MG63 (cell line): ENCODE measurements at regions not wholly inside any gene's neighbourhood (a gene's known extent, or its start where the extent isn't known, plus 50 kb on each side); places are given as distances from the start of the nearest gene placed in this dataset.

Experiments
- DNase-seq: peaks from one replicate; pipeline ENCODE4 v3.0.0-alpha.2; 2020
- H3K27me3 ChIP-seq: fragments of 250-450 bp; sonication (Bioruptor Pico); 2 replicates; pipeline ENCODE4 v1.5.1; 2020; ENCODE audit warnings: mild to moderate bottlenecking, moderate library complexity
- H3K36me3 ChIP-seq: fragments of 250-450 bp; sonication (Bioruptor Pico); 2 replicates; pipeline ENCODE4 v1.5.1; 2020; ENCODE audit warnings: mild to moderate bottlenecking, moderate library complexity
- H3K4me3 ChIP-seq: fragments of 250-450 bp; sonication (Bioruptor Pico); 2 replicates; pipeline ENCODE4 v1.5.1; 2020; ENCODE audit warnings: mild to moderate bottlenecking, moderate library complexity
- H3K9me3 ChIP-seq: fragments of 250-450 bp; sonication (Bioruptor Pico); 2 replicates; pipeline ENCODE4 v1.5.1; 2020; ENCODE audit warnings: mild to moderate bottlenecking, moderate library complexity

- no peaks in the 10 kb centered on the region for H3K36me3 ChIP-seq
- H3K4me3 ChIP-seq = no peak overlapping the region
- no peaks in the 10 kb centered on the region for H3K27me3 ChIP-seq
- DNase-seq = no peak
- H3K9me3 ChIP-seq = no peaks in the 10 kb centered on the region
Observed at GRCh38 chr9:84151640-84152039, 171.0 kb downstream of the RMI1 start.

GRCh38 chr9:84152204-84152603 is 171.6 kb downstream of the RMI1 start:
- Histone ChIP-seq H3K36me3 (no peaks in the 10 kb centered on the region), H3K27me3 (no peaks in the 10 kb centered on the region)
- DNase-seq = no peak

GRCh38 chr9:84153885-84154284 is 173.3 kb downstream of the RMI1 start:
- H3K4me3 ChIP-seq = no peak overlapping the region
- no peaks in the 10 kb centered on the region for H3K36me3 ChIP-seq
- H3K9me3 ChIP-seq = no peaks in the 10 kb centered on the region
- no peak for DNase-seq
- no peaks in the 10 kb centered on the region for H3K27me3 ChIP-seq

More at GRCh38 chr9:84152204-84152603, 171.6 kb downstream of the RMI1 start:
- Histone ChIP-seq H3K9me3 (no peaks in the 10 kb centered on the region), H3K4me3 (no peak overlapping the region)

- H3K36me3 ChIP-seq = no peaks in the 10 kb centered on the region
- H3K4me3 ChIP-seq = no peak overlapping the region
- no peaks in the 10 kb centered on the region for H3K9me3 ChIP-seq
- H3K27me3 ChIP-seq = no peaks in the 10 kb centered on the region
- DNase-seq = no peak
Observed at GRCh38 chr9:84154320-84154719, 173.7 kb downstream of the RMI1 start.

GRCh38 chr9:84163052-84163650 is 177.4 kb downstream of the SLC28A3 start:
- DNase-seq = peak; percentile 5
- H3K27me3 ChIP-seq = no peaks in the 10 kb centered on the region
- H3K9me3 ChIP-seq = no peaks in the 10 kb centered on the region
- no peaks in the 10 kb centered on the region for H3K36me3 ChIP-seq
- H3K4me3 ChIP-seq = no peak overlapping the region

GRCh38 chr9:84166891-84167290 is 173.7 kb downstream of the SLC28A3 start:
- Histone ChIP-seq H3K36me3 (no peaks in the 10 kb centered on the region), H3K9me3 (no peaks in the 10 kb centered on the region), H3K27me3 (no peaks in the 10 kb centered on the region), H3K4me3 (no peak overlapping the region)
- no peak for DNase-seq

- Histone ChIP-seq H3K27me3 (no peaks in the 10 kb centered on the region), H3K9me3 (no peaks in the 10 kb centered on the region), H3K4me3 (no peak overlapping the region), H3K36me3 (no peaks in the 10 kb centered on the region)
- peak; percentile 66 for DNase-seq
Observed at GRCh38 chr9:84169240-84169639, 171.3 kb downstream of the SLC28A3 start.

- Histone ChIP-seq H3K27me3 (no peaks in the 10 kb centered on the region), H3K4me3 (no peak overlapping the region), H3K9me3 (no peaks in the 10 kb centered on the region), H3K36me3 (no peaks in the 10 kb centered on the region)
- peak; percentile 94 for DNase-seq
Observed at GRCh38 chr9:84170521-84171141, 169.9 kb downstream of the SLC28A3 start.

GRCh38 chr9:84173961-84174360 is 166.6 kb downstream of the SLC28A3 start:
- no peak for DNase-seq
- H3K4me3 ChIP-seq = no peak overlapping the region
- no peaks in the 10 kb centered on the region for H3K36me3 ChIP-seq
- no peaks in the 10 kb centered on the region for H3K27me3 ChIP-seq
- no peaks in the 10 kb centered on the region for H3K9me3 ChIP-seq

- no peak for DNase-seq
Observed at GRCh38 chr9:84174486-84174885, 166.1 kb downstream of the SLC28A3 start.

GRCh38 chr9:84177407-84177806 is 163.2 kb downstream of the SLC28A3 start:
- H3K4me3 ChIP-seq = no peak overlapping the region
- H3K9me3 ChIP-seq = no peaks in the 10 kb centered on the region
- H3K36me3 ChIP-seq = no peaks in the 10 kb centered on the region
- no peak for DNase-seq
- no peaks in the 10 kb centered on the region for H3K27me3 ChIP-seq

More at GRCh38 chr9:84174486-84174885, 166.1 kb downstream of the SLC28A3 start:
- H3K4me3 ChIP-seq = no peak overlapping the region
- H3K9me3 ChIP-seq = no peaks in the 10 kb centered on the region
- H3K36me3 ChIP-seq = no peaks in the 10 kb centered on the region
- H3K27me3 ChIP-seq = no peaks in the 10 kb centered on the region

- Histone ChIP-seq H3K36me3 (no peaks in the 10 kb centered on the region), H3K4me3 (no peak overlapping the region), H3K27me3 (no peaks in the 10 kb centered on the region), H3K9me3 (no peaks in the 10 kb centered on the region)
- DNase-seq = no peak
Observed at GRCh38 chr9:84179531-84179930, 161.0 kb downstream of the SLC28A3 start.

GRCh38 chr9:84187090-84187489 is 153.5 kb downstream of the SLC28A3 start:
- no peaks in the 10 kb centered on the region for H3K9me3 ChIP-seq
- H3K27me3 ChIP-seq = no peaks in the 10 kb centered on the region
- no peak for DNase-seq
- H3K36me3 ChIP-seq = no peaks in the 10 kb centered on the region
- H3K4me3 ChIP-seq = no peak overlapping the region

- H3K27me3 ChIP-seq = no peaks in the 10 kb centered on the region
- no peaks in the 10 kb centered on the region for H3K36me3 ChIP-seq
- H3K4me3 ChIP-seq = no peak overlapping the region
- no peaks in the 10 kb centered on the region for H3K9me3 ChIP-seq
- no peak for DNase-seq
Observed at GRCh38 chr9:84189904-84190303, 150.7 kb downstream of the SLC28A3 start.

GRCh38 chr9:84190411-84190810 is 150.1 kb downstream of the SLC28A3 start:
- Histone ChIP-seq H3K27me3 (no peaks in the 10 kb centered on the region), H3K36me3 (no peaks in the 10 kb centered on the region), H3K9me3 (no peaks in the 10 kb centered on the region), H3K4me3 (no peak overlapping the region)
- DNase-seq = no peak

- Histone ChIP-seq H3K4me3 (no peak overlapping the region), H3K36me3 (no peaks in the 10 kb centered on the region), H3K9me3 (no peaks in the 10 kb centered on the region), H3K27me3 (no peaks in the 10 kb centered on the region)
- no peak for DNase-seq
Observed at GRCh38 chr9:84206801-84207370, 133.7 kb downstream of the SLC28A3 start.

GRCh38 chr9:84207491-84207951 is 133.0 kb downstream of the SLC28A3 start:
- Histone ChIP-seq H3K4me3 (no peak overlapping the region), H3K36me3 (no peaks in the 10 kb centered on the region), H3K9me3 (no peaks in the 10 kb centered on the region), H3K27me3 (no peaks in the 10 kb centered on the region)
- DNase-seq = no peak

GRCh38 chr9:84212246-84212645 is 128.3 kb downstream of the SLC28A3 start:
- Histone ChIP-seq H3K4me3 (no peak overlapping the region), H3K36me3 (no peaks in the 10 kb centered on the region), H3K27me3 (no peaks in the 10 kb centered on the region), H3K9me3 (no peaks in the 10 kb centered on the region)
- DNase-seq = no peak
